H1 (cell line): ENCODE measurements at regions not wholly inside any gene's neighbourhood (a gene's known extent, or its start where the extent isn't known, plus 50 kb on each side); places are given as distances from the start of the nearest gene placed in this dataset.
A peak's percentile ranks its signal among the peaks of the same experiment; 100 is the strongest.

Experiments used
- CTCF ChIA-PET: fragments of 300-600 bp; sonication (Branson Sonifier 250); formaldehyde crosslinking; loops from one replicate; lab custom pipeline; 2021; ENCODE audit not compliant: partially characterized antibody; lab: Charles Lee
- POLR2A ChIA-PET: fragments of 300-600 bp; sonication (Branson Sonifier 250); formaldehyde crosslinking; loops from one replicate; lab custom pipeline; 2021; ENCODE audit warnings: inconsistent platforms; ENCODE audit not compliant: partially characterized antibody; lab: Charles Lee
- DNase-seq, 2 experiments: peaks; one replicate each; pipeline versions ENCODE4 v3.0.0 to v3.0.0-alpha.2; 2010 to 2022; ENCODE audit warnings: low spot score in 2 of 2, low read depth in 1 of 2, mixed read lengths in 1 of 2
- FAIRE-seq: peaks from 2 replicates; lab custom pipeline; 2011; peaks lifted over from hg19 to GRCh38; lab: Jason Lieb, UNC
- H2AFZ ChIP-seq: 2 replicates; pipeline ENCODE4 v1.8.1; 2012; ENCODE audit warnings: low read length, inconsistent platforms
- H2AK5ac ChIP-seq: 2 replicates; pipeline ENCODE4 v1.6.1; 2013; ENCODE audit warnings: low read depth, low read length
- H2BK120ac ChIP-seq: replicated peaks from 2 replicates; pipeline ENCODE3; 2013; ENCODE audit warnings: low read depth, low read length, inconsistent platforms
- H2BK12ac ChIP-seq: 2 replicates; pipeline ENCODE4 v1.6.1; 2013; ENCODE audit warnings: low read depth, low read length
- H2BK15ac ChIP-seq: 2 replicates; pipeline ENCODE4 v1.6.1; 2013; ENCODE audit warnings: low read length
- H2BK20ac ChIP-seq: 2 replicates; pipeline ENCODE4 v1.6.1; 2013; ENCODE audit warnings: low read length
- H2BK5ac ChIP-seq: 2 replicates; pipeline ENCODE4 v1.6.1; 2013; ENCODE audit warnings: low read depth, low read length
- H3K14ac ChIP-seq: 2 replicates; pipeline ENCODE4 v1.6.1; 2013; ENCODE audit warnings: inconsistent platforms; ENCODE audit not compliant: insufficient read length
- H3K18ac ChIP-seq: 2 replicates; pipeline ENCODE4 v1.6.1; 2013; ENCODE audit warnings: low read length; ENCODE audit errors: extremely low read depth
- H3K23ac ChIP-seq: 2 replicates; pipeline ENCODE4 v1.6.1; 2013; ENCODE audit warnings: inconsistent platforms; ENCODE audit not compliant: insufficient read length
- H3K23me2 ChIP-seq: 2 replicates; pipeline ENCODE4 v1.6.1; 2013; ENCODE audit warnings: low read depth, low read length
- H3K27ac ChIP-seq: 2 replicates; pipeline ENCODE4 v1.6.1; 2011; ENCODE audit warnings: low read depth, low read length, inconsistent platforms
- H3K27me3 ChIP-seq, 4 experiments: replicated peaks in 1 of 4; 1 replicate in 1 of 4; 2 replicates in 3 of 4; pipeline versions ENCODE4 v1.6.1 to v1.8.1; 2011 to 2013; ENCODE audit warnings: low read length in 3 of 4, mild to moderate bottlenecking in 3 of 4, inconsistent platforms in 2 of 4, mixed read lengths in 2 of 4, moderate library complexity in 1 of 4; ENCODE audit not compliant: control insufficient read depth in 3 of 4, insufficient read depth in 3 of 4; ENCODE audit errors: extremely low read depth in 1 of 4
- H3K36me3 ChIP-seq, 4 experiments: 2 replicates each; pipeline versions ENCODE4 v1.6.1 to v1.8.1; 2011 to 2013; ENCODE audit warnings: mild to moderate bottlenecking in 4 of 4, low read length in 3 of 4, moderate library complexity in 2 of 4, control low read depth in 1 of 4, inconsistent platforms in 1 of 4; ENCODE audit not compliant: insufficient read depth in 4 of 4, control insufficient read depth in 2 of 4
- H3K4ac ChIP-seq: replicated peaks from 2 replicates; pipeline ENCODE3; 2013; ENCODE audit warnings: low read length, low read depth, mixed read lengths, inconsistent platforms; ENCODE audit not compliant: insufficient read length
- H3K4me1 ChIP-seq, 4 experiments: replicated peaks in 1 of 4; 1 replicate in 1 of 4; 2 replicates in 3 of 4; pipeline versions ENCODE4 v1.6.1 to v1.8.1; 2011 to 2013; ENCODE audit warnings: low read length in 3 of 4, inconsistent platforms in 2 of 4, mixed read lengths in 1 of 4; ENCODE audit not compliant: insufficient read depth in 4 of 4, control insufficient read depth in 3 of 4
- H3K4me2 ChIP-seq, 2 experiments: 2 replicates each; pipeline versions ENCODE4 v1.6.1 to v1.8.1; 2011 to 2013; ENCODE audit warnings: low read depth in 2 of 2, low read length in 2 of 2, control low read depth in 1 of 2, inconsistent platforms in 1 of 2, mild to moderate bottlenecking in 1 of 2; ENCODE audit not compliant: insufficient read depth in 1 of 2
- H3K4me3 ChIP-seq, 4 experiments: fragments of 200-600, 300-600 bp in 1 of 4; sonication (generic), shearing (Covaris generic), sonication (Bioruptor Twin) in 1 of 4; 2 replicates each; pipeline versions ENCODE4 v1.5.1 to v1.8.1; 2011 to 2016; ENCODE audit warnings: low read length in 4 of 4, low read depth in 3 of 4, control low read depth in 2 of 4, inconsistent platforms in 2 of 4, mild to moderate bottlenecking in 2 of 4, mixed read lengths in 1 of 4, moderate library complexity in 1 of 4; ENCODE audit not compliant: insufficient read depth in 2 of 4; ENCODE audit errors: extremely low read depth in 1 of 4
- H3K56ac ChIP-seq: replicated peaks from 2 replicates; pipeline ENCODE3; 2013; ENCODE audit warnings: low read depth, mild to moderate bottlenecking, mixed read lengths, low read length, inconsistent platforms; ENCODE audit not compliant: insufficient read length
- H3K79me1 ChIP-seq: 2 replicates; pipeline ENCODE4 v1.6.1; 2013; ENCODE audit warnings: low read depth, low read length, control low read depth
- H3K79me2 ChIP-seq, 2 experiments: 2 replicates each; pipeline versions ENCODE4 v1.6.1 to v1.8.1; 2012 to 2013; ENCODE audit warnings: low read length in 2 of 2, mild to moderate bottlenecking in 2 of 2, inconsistent platforms in 1 of 2; ENCODE audit not compliant: insufficient read depth in 2 of 2, control insufficient read depth in 1 of 2
- H3K9ac ChIP-seq, 4 experiments: replicated peaks in 1 of 4; 1 replicate in 1 of 4; 2 replicates in 3 of 4; pipeline versions ENCODE4 v1.6.1 to v1.8.1; 2011 to 2013; ENCODE audit warnings: low read depth in 3 of 4, low read length in 3 of 4, control low read depth in 2 of 4, mild to moderate bottlenecking in 2 of 4, moderate library complexity in 2 of 4, inconsistent platforms in 1 of 4; ENCODE audit errors: extremely low read depth in 1 of 4
- H3K9me3 ChIP-seq, 2 experiments: 2 replicates each; pipeline versions ENCODE4 v1.6.1 to v1.8.1; 2012 to 2013; ENCODE audit warnings: mild to moderate bottlenecking in 2 of 2, moderate library complexity in 2 of 2, control low read depth in 1 of 2, inconsistent platforms in 1 of 2, low read depth in 1 of 2, low read length in 1 of 2, mixed read lengths in 1 of 2; ENCODE audit not compliant: insufficient read depth in 2 of 2
- H4K20me1 ChIP-seq, 2 experiments: replicated peaks in 1 of 2; 2 replicates each; pipeline versions ENCODE3 to v1.8.1; 2011 to 2013; ENCODE audit warnings: inconsistent platforms in 2 of 2, low read length in 2 of 2, mild to moderate bottlenecking in 1 of 2; ENCODE audit not compliant: insufficient read depth in 2 of 2, control insufficient read depth in 1 of 2
- H4K5ac ChIP-seq: 2 replicates; pipeline ENCODE4 v1.6.1; 2013; ENCODE audit warnings: low read length, low read depth, mixed read lengths, inconsistent platforms; ENCODE audit not compliant: insufficient read length
- H4K8ac ChIP-seq: 2 replicates; pipeline ENCODE4 v1.8.0; 2013; ENCODE audit warnings: mild to moderate bottlenecking, moderate library complexity, low read length, inconsistent platforms; ENCODE audit not compliant: insufficient read depth; ENCODE audit errors: extremely low read depth
- H4K91ac ChIP-seq: replicated peaks from 2 replicates; pipeline ENCODE3; 2013; ENCODE audit warnings: low read length, mixed read lengths, inconsistent platforms; ENCODE audit not compliant: insufficient read length
- BACH1 ChIP-seq: IDR thresholded peaks from 2 replicates; pipeline ENCODE4 v1.6.1; 2012; ENCODE audit warnings: low read length, improper control_type of control experiment
- EGR1 ChIP-seq: IDR thresholded peaks from 2 replicates; pipeline ENCODE4 v1.6.1; 2011; ENCODE audit warnings: low read depth, low read length, borderline replicate concordance
- JUN ChIP-seq: IDR thresholded peaks from 2 replicates; pipeline ENCODE4 v1.6.1; 2011; ENCODE audit warnings: low read depth, mild to moderate bottlenecking, improper control_type of control experiment, low read length
- MAFK ChIP-seq: IDR thresholded peaks from 2 replicates; pipeline ENCODE4 v1.6.1; 2012; ENCODE audit warnings: low read depth, mild to moderate bottlenecking, improper control_type of control experiment, low read length
- NRF1 ChIP-seq: IDR thresholded peaks from 2 replicates; pipeline ENCODE4 v1.6.1; 2011; ENCODE audit warnings: mild to moderate bottlenecking, low read depth, low read length, improper control_type of control experiment
- SIRT6 ChIP-seq: IDR thresholded peaks from one replicate; pipeline ENCODE4 v1.7.1; 2012; ENCODE audit warnings: low read length, inconsistent platforms
- SRF ChIP-seq: IDR thresholded peaks from 2 replicates; pipeline ENCODE4 v1.6.1; 2011; ENCODE audit warnings: mild to moderate bottlenecking, low read depth, low read length, moderate library complexity
- SUZ12 ChIP-seq: fragments of 200-600 bp; sonication (generic); IDR thresholded peaks from 2 replicates; pipeline ENCODE4 v1.6.1; 2012; ENCODE audit warnings: mild to moderate bottlenecking, inconsistent platforms, low read length, moderate library complexity, mixed read lengths
- TCF12 ChIP-seq: IDR thresholded peaks from 2 replicates; pipeline ENCODE4 v1.6.1; 2011; ENCODE audit warnings: low read depth, mild to moderate bottlenecking, low read length
- ZNF274 ChIP-seq: IDR thresholded peaks from 2 replicates; pipeline ENCODE4 v1.7.0; 2012; ENCODE audit warnings: low read length, borderline replicate concordance; ENCODE audit errors: extremely low read depth
- TF ChIP-seq, protein P1 (sequence below), 3 experiments: IDR thresholded peaks; 1 replicate in 2 of 3; 2 replicates in 1 of 3; pipeline versions ENCODE4 v1.5.1 to v1.6.1; 2011; ENCODE audit warnings: low read length in 3 of 3, mild to moderate bottlenecking in 3 of 3, inconsistent platforms in 2 of 3, low read depth in 1 of 3, moderate library complexity in 1 of 3; ENCODE audit not compliant: insufficient read depth in 1 of 3; ENCODE audit errors: control extremely low read depth in 1 of 3
- TF ChIP-seq, protein P2 (sequence below): IDR thresholded peaks from 2 replicates; pipeline ENCODE4 v1.6.1; 2012; ENCODE audit warnings: inconsistent platforms

DNA sequence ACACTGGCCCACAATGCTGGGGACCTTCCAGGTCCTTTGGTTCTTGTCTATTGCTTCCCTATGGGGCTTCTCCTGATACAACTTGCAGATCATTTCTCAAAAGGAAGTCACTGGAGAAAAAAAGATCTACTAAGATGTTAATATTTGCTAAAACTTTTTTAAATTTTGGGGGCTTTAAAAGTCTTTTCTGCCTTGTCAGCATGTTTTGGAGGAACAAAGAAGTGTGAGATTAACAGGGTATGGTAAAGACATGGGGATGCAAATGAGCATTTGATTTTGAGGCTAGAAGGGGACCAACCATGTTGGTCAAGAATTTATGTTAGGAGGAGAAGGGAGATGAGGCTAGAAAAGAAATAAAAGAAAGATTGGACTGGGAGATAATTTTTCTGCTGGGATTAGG, 515.4 kb downstream of the HTR7 start (continued):
- TF ChIP-seq MAFK = peak; percentile 86; the same call in 1 of the 2 replicates
- TF ChIP-seq, all 59 proteins: peak for 1

DNA sequence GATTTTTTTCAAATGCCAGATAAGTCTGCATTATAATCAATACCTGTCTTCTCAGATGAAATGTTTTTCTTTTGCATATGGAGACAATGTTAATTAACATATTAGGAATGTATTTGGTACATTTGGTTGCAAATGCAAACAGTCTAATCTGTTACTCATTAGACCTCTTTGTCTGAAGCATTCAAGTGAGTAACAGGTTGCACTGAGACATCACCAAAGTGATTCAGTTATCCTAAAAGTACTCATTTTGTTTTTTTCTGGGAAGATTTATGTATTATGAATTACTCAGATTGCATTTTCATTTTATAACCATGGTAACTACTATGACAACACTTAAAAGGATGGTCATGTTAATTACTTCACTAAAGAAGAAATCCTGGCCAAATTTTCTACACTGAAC, 513.6 kb downstream of the HTR7 start:
- Histone ChIP-seq H4K8ac (no peak overlapping the region), H2BK120ac (no peak overlapping the region), H2AFZ (no peak overlapping the region), H2BK12ac (no peak overlapping the region), H3K79me1 (no peaks in the 10 kb centered on the region), H3K4me2 (no peak overlapping the region), H3K4me3 (no peak overlapping the region), H2BK20ac (no peak overlapping the region), H2BK5ac (no peak overlapping the region), H4K20me1 (no peaks in the 10 kb centered on the region), H3K9me3 (no peaks in the 10 kb centered on the region), H3K56ac (no peak overlapping the region), H3K4ac (no peak overlapping the region), H3K18ac (no peak overlapping the region), H3K23me2 (no peaks in the 10 kb centered on the region), H3K27me3 (no peaks in the 10 kb centered on the region), H3K14ac (no peak overlapping the region), H3K4me1 (no peaks in the 10 kb centered on the region), H3K9ac (no peak overlapping the region), H3K23ac (no peak overlapping the region), H3K79me2 (no peaks in the 10 kb centered on the region), H4K5ac (no peak overlapping the region), H2BK15ac (no peak overlapping the region), H3K36me3 (no peaks in the 10 kb centered on the region), H4K91ac (no peak overlapping the region), H2AK5ac (no peak overlapping the region), H3K27ac (no peak overlapping the region)
- DNase-seq = no peak
- FAIRE-seq = no peak
- CTCF ChIA-PET = no interaction called here
- POLR2A ChIA-PET = no interaction called here
- no peak for TF ChIP-seq SRF
- TF ChIP-seq BACH1 = no peak
- TF ChIP-seq SIRT6 = no peak
- no peak for TF ChIP-seq ZNF274
- TF ChIP-seq, protein P1, sequence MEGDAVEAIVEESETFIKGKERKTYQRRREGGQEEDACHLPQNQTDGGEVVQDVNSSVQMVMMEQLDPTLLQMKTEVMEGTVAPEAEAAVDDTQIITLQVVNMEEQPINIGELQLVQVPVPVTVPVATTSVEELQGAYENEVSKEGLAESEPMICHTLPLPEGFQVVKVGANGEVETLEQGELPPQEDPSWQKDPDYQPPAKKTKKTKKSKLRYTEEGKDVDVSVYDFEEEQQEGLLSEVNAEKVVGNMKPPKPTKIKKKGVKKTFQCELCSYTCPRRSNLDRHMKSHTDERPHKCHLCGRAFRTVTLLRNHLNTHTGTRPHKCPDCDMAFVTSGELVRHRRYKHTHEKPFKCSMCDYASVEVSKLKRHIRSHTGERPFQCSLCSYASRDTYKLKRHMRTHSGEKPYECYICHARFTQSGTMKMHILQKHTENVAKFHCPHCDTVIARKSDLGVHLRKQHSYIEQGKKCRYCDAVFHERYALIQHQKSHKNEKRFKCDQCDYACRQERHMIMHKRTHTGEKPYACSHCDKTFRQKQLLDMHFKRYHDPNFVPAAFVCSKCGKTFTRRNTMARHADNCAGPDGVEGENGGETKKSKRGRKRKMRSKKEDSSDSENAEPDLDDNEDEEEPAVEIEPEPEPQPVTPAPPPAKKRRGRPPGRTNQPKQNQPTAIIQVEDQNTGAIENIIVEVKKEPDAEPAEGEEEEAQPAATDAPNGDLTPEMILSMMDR (IDR thresholded peaks at IDR 0.05; ENCODE audit: control extremely low read depth in 1 of 3, insufficient read depth in 1 of 3, low read depth in 1 of 3, low read length in 3 of 3) = no peak
- TF ChIP-seq EGR1 = no peak
- no peak for TF ChIP-seq SUZ12
- TF ChIP-seq NRF1 = no peak
- no peak for TF ChIP-seq TCF12
- TF ChIP-seq, protein P2, sequence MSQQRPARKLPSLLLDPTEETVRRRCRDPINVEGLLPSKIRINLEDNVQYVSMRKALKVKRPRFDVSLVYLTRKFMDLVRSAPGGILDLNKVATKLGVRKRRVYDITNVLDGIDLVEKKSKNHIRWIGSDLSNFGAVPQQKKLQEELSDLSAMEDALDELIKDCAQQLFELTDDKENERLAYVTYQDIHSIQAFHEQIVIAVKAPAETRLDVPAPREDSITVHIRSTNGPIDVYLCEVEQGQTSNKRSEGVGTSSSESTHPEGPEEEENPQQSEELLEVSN = no peak
- no peak for TF ChIP-seq JUN
